Spleen (tissue), 7 donors: ENCODE measurements at regions not wholly inside any gene's neighbourhood (a gene's known extent, or its start where the extent isn't known, plus 50 kb on each side); places are given as distances from the start of the nearest gene placed in this dataset.

Source experiments
- CTCF ChIP-seq, 11 experiments: fragments of 200-600 bp in 7 of 11; fragments of 450-650 bp in 4 of 11; sonication (generic) in 4 of 11; IDR thresholded peaks in 8 of 11; conservative IDR thresholded peaks in 3 of 11; 1 replicate in 7 of 11; 2 replicates in 4 of 11; pipeline versions ENCODE4 v1.4.0 to v1.8.0; 2016 to 2021; ENCODE audit warnings: antibody characterized with exemption in 11 of 11, inconsistent platforms in 4 of 11, mild to moderate bottlenecking in 1 of 11
- POLR2A ChIP-seq, 3 donors: fragments of 450-650 bp; IDR thresholded peaks; one replicate each; pipeline ENCODE4 v1.5.1; 2017; ENCODE audit warnings: antibody characterized with exemption in 3 of 3, mild to moderate bottlenecking in 1 of 3
- POLR2AphosphoS5 ChIP-seq, 3 donors: sonication (generic); formaldehyde crosslinking; IDR thresholded peaks; one replicate each; pipeline ENCODE4 v1.5.1; 2017; ENCODE audit warnings: antibody characterized with exemption in 3 of 3
- donor health status: DM: no; HTN: no; CAD: no; lungs with moderate emphysema.
- donor health status: DM: no; HTN: no; CAD: no.
- donor health status: DM: no; HTN: no; CAD: no.

GRCh38 chr9:1384816-1385215 is 334.7 kb downstream of the DMRT2 start:
- TF ChIP-seq POLR2A (IDR thresholded peaks at IDR 0.05) (no peak), CTCF (IDR thresholded peaks at IDR 0.05 in 8 of 11, conservative IDR thresholded peaks at IDR 0.05 in 3 of 11) (no peak), POLR2AphosphoS5 (IDR thresholded peaks at IDR 0.05) (no peak)
